ENCODE measurements at regions not wholly inside any gene's neighbourhood (a gene's known extent, or its start where the extent isn't known, plus 50 kb on each side); places are given as distances from the start of the nearest gene placed in this dataset.

DNA sequence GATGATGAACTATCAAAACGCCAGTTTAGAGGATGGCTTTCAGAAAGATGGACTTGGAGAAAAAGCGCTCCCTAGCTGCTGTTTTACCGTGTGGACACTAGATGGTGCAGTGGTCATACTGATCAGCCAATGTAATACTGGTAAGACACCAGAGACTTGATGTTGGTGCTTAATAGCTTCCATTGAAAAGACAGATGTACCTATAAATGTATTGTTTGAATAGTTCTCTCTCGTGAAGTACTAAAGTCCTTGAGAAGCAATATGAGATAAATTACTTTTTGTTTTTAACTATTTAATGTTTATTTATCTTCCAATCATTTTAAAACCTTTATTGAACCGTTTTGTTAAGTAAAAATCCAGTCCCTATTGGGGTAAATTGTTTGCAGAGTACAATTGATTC, 63.9 kb upstream of the FUCA2 start:
- TF ChIP-seq, protein P1, sequence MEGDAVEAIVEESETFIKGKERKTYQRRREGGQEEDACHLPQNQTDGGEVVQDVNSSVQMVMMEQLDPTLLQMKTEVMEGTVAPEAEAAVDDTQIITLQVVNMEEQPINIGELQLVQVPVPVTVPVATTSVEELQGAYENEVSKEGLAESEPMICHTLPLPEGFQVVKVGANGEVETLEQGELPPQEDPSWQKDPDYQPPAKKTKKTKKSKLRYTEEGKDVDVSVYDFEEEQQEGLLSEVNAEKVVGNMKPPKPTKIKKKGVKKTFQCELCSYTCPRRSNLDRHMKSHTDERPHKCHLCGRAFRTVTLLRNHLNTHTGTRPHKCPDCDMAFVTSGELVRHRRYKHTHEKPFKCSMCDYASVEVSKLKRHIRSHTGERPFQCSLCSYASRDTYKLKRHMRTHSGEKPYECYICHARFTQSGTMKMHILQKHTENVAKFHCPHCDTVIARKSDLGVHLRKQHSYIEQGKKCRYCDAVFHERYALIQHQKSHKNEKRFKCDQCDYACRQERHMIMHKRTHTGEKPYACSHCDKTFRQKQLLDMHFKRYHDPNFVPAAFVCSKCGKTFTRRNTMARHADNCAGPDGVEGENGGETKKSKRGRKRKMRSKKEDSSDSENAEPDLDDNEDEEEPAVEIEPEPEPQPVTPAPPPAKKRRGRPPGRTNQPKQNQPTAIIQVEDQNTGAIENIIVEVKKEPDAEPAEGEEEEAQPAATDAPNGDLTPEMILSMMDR (IDR thresholded peaks at IDR 0.05; ENCODE audit: low read depth, low read length): peak; percentile 80
- no peak for TF ChIP-seq EZH2phosphoT487 (IDR thresholded peaks at IDR 0.05; ENCODE audit: low read depth)

Measured in OCI-LY3 (cell line).